Parathyroid adenoma (tissue), 2 donors: ENCODE measurements at regions not wholly inside any gene's neighbourhood (a gene's known extent, or its start where the extent isn't known, plus 50 kb on each side); places are given as distances from the start of the nearest gene placed in this dataset.

Experiments
- H2AFZ ChIP-seq: fragments of 300-600 bp; sonication (generic); one replicate; pipeline ENCODE4 v1.7.0; 2017; ENCODE audit warnings: antibody characterized with exemption, mild to moderate bottlenecking
- H3K27ac ChIP-seq: fragments of 300-600 bp; sonication (generic); one replicate; pipeline ENCODE4 v1.7.0; 2017
- H3K27me3 ChIP-seq: fragments of 300-600 bp; sonication (generic); one replicate; pipeline ENCODE4 v1.7.0; 2017; ENCODE audit warnings: low read length; ENCODE audit not compliant: control insufficient read depth, insufficient read depth
- H3K36me3 ChIP-seq: fragments of 300-600 bp; sonication (generic); one replicate; pipeline ENCODE4 v1.7.0; 2017; ENCODE audit warnings: low read length; ENCODE audit not compliant: control insufficient read depth, insufficient read depth
- H3K4me1 ChIP-seq: fragments of 300-600 bp; sonication (generic); one replicate; pipeline ENCODE4 v1.7.0; 2017; ENCODE audit warnings: control low read depth
- H3K4me2 ChIP-seq: fragments of 300-600 bp; sonication (generic); one replicate; pipeline ENCODE4 v1.7.0; 2017; ENCODE audit warnings: low read length
- H3K4me3 ChIP-seq: fragments of 300-600 bp; sonication (generic); one replicate; pipeline ENCODE4 v1.7.0; 2017; ENCODE audit warnings: low read depth, low read length
- H3K79me2 ChIP-seq: fragments of 300-600 bp; sonication (generic); one replicate; pipeline ENCODE4 v1.7.0; 2017; ENCODE audit warnings: control low read depth
- H3K9ac ChIP-seq: fragments of 300-600 bp; sonication (generic); one replicate; pipeline ENCODE4 v1.7.0; 2017; ENCODE audit warnings: mild to moderate bottlenecking
- H3K9me3 ChIP-seq: fragments of 300-600 bp; sonication (generic); one replicate; pipeline ENCODE4 v1.7.0; 2017; ENCODE audit warnings: low read length; ENCODE audit not compliant: control insufficient read depth
- CTCF ChIP-seq: fragments of 300-600 bp; sonication (generic); IDR thresholded peaks from one replicate; pipeline ENCODE4 v1.7.0; 2017; ENCODE audit warnings: antibody characterized with exemption, mild to moderate bottlenecking
- donor health status: primary hyperparathyroidism.

- no peak for TF ChIP-seq CTCF
- Histone ChIP-seq H3K79me2 (no peaks in the 10 kb centered on the region), H3K27me3 (no peaks in the 10 kb centered on the region), H3K36me3 (no peaks in the 10 kb centered on the region), H3K9ac (no peak overlapping the region), H3K4me1 (no peaks in the 10 kb centered on the region), H3K27ac (no peak overlapping the region), H3K4me2 (no peak overlapping the region), H3K9me3 (no peaks in the 10 kb centered on the region), H2AFZ (no peak overlapping the region), H3K4me3 (no peak overlapping the region)
Observed at GRCh38 chr4:151566053-151566452, 157.1 kb downstream of the FHIP1A start.

- Histone ChIP-seq H3K9ac (no peak overlapping the region), H3K79me2 (no peaks in the 10 kb centered on the region), H2AFZ (no peak overlapping the region), H3K4me2 (no peak overlapping the region), H3K27me3 (no peaks in the 10 kb centered on the region), H3K27ac (no peak overlapping the region), H3K4me1 (no peaks in the 10 kb centered on the region), H3K4me3 (no peak overlapping the region), H3K36me3 (no peaks in the 10 kb centered on the region), H3K9me3 (no peaks in the 10 kb centered on the region)
- no peak for TF ChIP-seq CTCF
Observed at GRCh38 chr4:151567056-151567455, 158.1 kb downstream of the FHIP1A start.

DNA sequence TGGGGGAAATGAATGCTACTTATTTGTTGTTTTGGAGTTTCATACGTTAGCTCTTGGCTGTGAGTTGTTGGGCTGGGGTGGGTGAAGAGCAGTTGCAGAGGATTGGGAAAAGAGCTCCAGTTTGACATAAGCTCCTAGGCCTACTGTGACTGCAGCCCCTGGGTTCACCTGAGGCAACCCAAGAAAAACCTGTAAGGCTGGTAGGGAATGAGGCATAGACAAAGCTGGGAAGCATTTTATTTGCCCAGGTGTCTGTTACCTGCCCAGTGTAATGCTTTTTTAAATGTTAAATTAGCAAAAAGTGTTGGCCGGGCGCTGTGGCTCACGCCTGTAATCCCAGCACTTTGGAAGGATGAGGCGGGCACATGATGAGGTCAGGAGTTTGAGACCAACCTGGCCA lies 160.0 kb downstream of the FHIP1A start:
- Histone ChIP-seq H3K4me1 (no peaks in the 10 kb centered on the region), H3K4me2 (no peak overlapping the region), H2AFZ (no peak overlapping the region), H3K27me3 (no peaks in the 10 kb centered on the region), H3K4me3 (no peak overlapping the region), H3K9me3 (no peaks in the 10 kb centered on the region), H3K79me2 (no peaks in the 10 kb centered on the region), H3K27ac (no peak overlapping the region), H3K9ac (no peak overlapping the region), H3K36me3 (no peaks in the 10 kb centered on the region)
- no peak for TF ChIP-seq CTCF

DNA sequence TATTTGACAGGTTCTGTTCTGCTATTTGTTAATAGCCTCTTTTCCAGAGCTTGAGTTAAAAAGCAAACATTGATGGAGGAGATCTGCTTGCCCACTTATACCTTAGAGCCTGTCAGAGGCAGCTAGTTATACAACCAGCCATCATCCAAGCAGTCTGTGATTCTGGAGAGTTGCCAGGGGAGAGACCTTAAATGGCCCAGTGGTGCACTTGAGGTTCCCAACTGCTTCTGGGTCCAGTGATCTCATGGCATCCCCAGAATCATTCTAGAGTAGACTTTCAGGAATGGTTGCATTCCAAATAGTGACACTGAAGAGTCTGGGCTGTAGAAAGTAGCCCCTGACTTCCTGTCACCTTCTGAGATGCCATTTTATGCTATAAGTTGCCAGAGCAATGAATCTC lies 160.7 kb downstream of the FHIP1A start:
- Histone ChIP-seq H3K4me3 (no peak overlapping the region), H3K4me2 (no peak overlapping the region), H3K4me1 (no peaks in the 10 kb centered on the region), H3K27ac (no peak overlapping the region), H3K9me3 (no peaks in the 10 kb centered on the region), H3K27me3 (no peaks in the 10 kb centered on the region), H3K9ac (no peak overlapping the region), H3K36me3 (no peaks in the 10 kb centered on the region), H3K79me2 (no peaks in the 10 kb centered on the region), H2AFZ (no peak overlapping the region)
- no peak for TF ChIP-seq CTCF

GRCh38 chr4:151573474-151573873 lies 164.5 kb downstream of the FHIP1A start:
- Histone ChIP-seq H2AFZ (no peak overlapping the region), H3K36me3 (no peaks in the 10 kb centered on the region), H3K79me2 (no peaks in the 10 kb centered on the region), H3K4me2 (no peak overlapping the region), H3K27me3 (no peaks in the 10 kb centered on the region), H3K27ac (no peak overlapping the region), H3K4me3 (no peak overlapping the region), H3K9me3 (no peaks in the 10 kb centered on the region), H3K9ac (no peak overlapping the region), H3K4me1 (no peaks in the 10 kb centered on the region)
- no peak for TF ChIP-seq CTCF
